ENCODE measurements at regions not wholly inside any gene's neighbourhood (a gene's known extent, or its start where the extent isn't known, plus 50 kb on each side); places are given as distances from the start of the nearest gene placed in this dataset.

- Histone ChIP-seq H3K27me3 (ENCODE audit: control insufficient read depth in 2 of 2, insufficient read depth in 2 of 2, low read length in 2 of 2) (no peaks in the 10 kb centered on the region), H3K27ac (ENCODE audit: low read depth in 1 of 2, low read length in 2 of 2) (no peak overlapping the region), H3K36me3 (replicated peaks in 1 of 2; ENCODE audit: control insufficient read depth in 1 of 2, insufficient read depth in 2 of 2, low read length in 2 of 2) (no peaks in the 10 kb centered on the region), H3K4me3 (replicated peaks in 1 of 3; ENCODE audit: low read depth in 2 of 3, low read length in 3 of 3) (no peak overlapping the region), H3K79me2 (ENCODE audit: insufficient read depth, low read length) (no peaks in the 10 kb centered on the region), H3K4me2 (replicated peaks; ENCODE audit: extremely low read depth, low read length, poor library complexity, severe bottlenecking) (no peak overlapping the region), H3K9ac (ENCODE audit: insufficient read depth, low read length, poor library complexity, severe bottlenecking) (no peak overlapping the region), H3K9me3 (replicated peaks in 1 of 2; ENCODE audit: control insufficient read depth in 1 of 2, insufficient read depth in 1 of 2, low read length in 2 of 2) (peaks cover 13 to 21% of the 10 kb centered on the region in 2 donors), H4K20me1 (ENCODE audit: insufficient read depth, low read length) (no peaks in the 10 kb centered on the region), H3K4me1 (ENCODE audit: control insufficient read depth in 1 of 2, insufficient read depth in 2 of 2, low read length in 2 of 2) (peaks cover 7 to 16% of the 10 kb centered on the region in 2 donors), H2AFZ (ENCODE audit: insufficient read depth, low read depth, low read length, poor library complexity, severe bottlenecking) (no peak overlapping the region)
- Mint-ChIP-seq H3K4me1 (peaks cover 15% of the 10 kb centered on the region), H3K27me3 (ENCODE audit: low read depth in 3 of 3) (peaks cover 0 to 1% (median 1%) of the 10 kb centered on the region in 3 donors), H3K4me3 (no peak overlapping the region), H3K9me3 (peaks cover 13 to 25% (median 24%) of the 10 kb centered on the region in 7 donors), H3K27ac (no peak overlapping the region), H3K36me3 (no peaks in the 10 kb centered on the region)
- no peak for DNase-seq
- 98% methylated on average over 4 of the region's 6 CpGs for WGBS (ENCODE audit: insufficient coverage)
- no peak for TF ChIP-seq CTCF (IDR thresholded peaks at IDR 0.05)
- intact Hi-C loops (cut with micrococcal nuclease) = no loop called here
These were observed 126.1 kb upstream of the KL start for GRCh38 chr13:32889986-32890565.

- WGBS (ENCODE audit: insufficient coverage) = 94% methylated on average over 5 of the region's 6 CpGs
- Histone ChIP-seq H3K4me3 (replicated peaks in 1 of 3; ENCODE audit: low read depth in 2 of 3, low read length in 3 of 3) (no peak overlapping the region), H4K20me1 (ENCODE audit: insufficient read depth, low read length) (no peaks in the 10 kb centered on the region), H3K36me3 (replicated peaks in 1 of 2; ENCODE audit: control insufficient read depth in 1 of 2, insufficient read depth in 2 of 2, low read length in 2 of 2) (no peaks in the 10 kb centered on the region), H3K9ac (ENCODE audit: insufficient read depth, low read length, poor library complexity, severe bottlenecking) (no peak overlapping the region), H3K4me1 (ENCODE audit: control insufficient read depth in 1 of 2, insufficient read depth in 2 of 2, low read length in 2 of 2) (peaks cover 7 to 19% of the 10 kb centered on the region in 2 donors), H3K4me2 (replicated peaks; ENCODE audit: extremely low read depth, low read length, poor library complexity, severe bottlenecking) (no peak overlapping the region), H3K9me3 (replicated peaks in 1 of 2; ENCODE audit: control insufficient read depth in 1 of 2, insufficient read depth in 1 of 2, low read length in 2 of 2) (peaks cover 1 to 14% of the 10 kb centered on the region in 2 donors), H2AFZ (ENCODE audit: insufficient read depth, low read depth, low read length, poor library complexity, severe bottlenecking) (no peak overlapping the region), H3K27me3 (ENCODE audit: control insufficient read depth in 2 of 2, insufficient read depth in 2 of 2, low read length in 2 of 2) (no peaks in the 10 kb centered on the region), H3K79me2 (ENCODE audit: insufficient read depth, low read length) (no peaks in the 10 kb centered on the region), H3K27ac (ENCODE audit: low read depth in 1 of 2, low read length in 2 of 2) (no peak overlapping the region)
- Mint-ChIP-seq H3K9me3 (peaks cover 12 to 21% (median 17%) of the 10 kb centered on the region in 7 donors), H3K27ac (no peak overlapping the region), H3K27me3 (ENCODE audit: low read depth in 3 of 3) (peaks cover 0 to 3% (median 0%) of the 10 kb centered on the region in 3 donors), H3K4me3 (no peak overlapping the region), H3K4me1 (peaks cover 23% of the 10 kb centered on the region), H3K36me3 (no peaks in the 10 kb centered on the region)
- intact Hi-C loops (cut with micrococcal nuclease) = no loop called here
- TF ChIP-seq CTCF (IDR thresholded peaks at IDR 0.05) = no peak
- no peak for DNase-seq
These were observed 123.0 kb upstream of the KL start for GRCh38 chr13:32893176-32893575.

All from CD14-positive monocyte (primary cell).